GM04504 (cell line): ENCODE measurements at regions not wholly inside any gene's neighbourhood (a gene's known extent, or its start where the extent isn't known, plus 50 kb on each side); places are given as distances from the start of the nearest gene placed in this dataset.
A peak's percentile ranks its signal among the peaks of the same experiment; 100 is the strongest.
"Not testable (repeated sequence)": the region's sequence is repeated elsewhere in the genome, so short reads cannot be mapped to it uniquely, and the experiment has no call there.

Experiments
- DNase-seq: peaks from one replicate; pipeline ENCODE4 v3.0.0-alpha.2; 2012; ENCODE audit warnings: low read depth

- no peak for DNase-seq
These were observed 182.5 kb downstream of the BAMBI start for GRCh38 chr10:28859791-28860190.

- no peak for DNase-seq
These were observed 184.9 kb downstream of the BAMBI start for GRCh38 chr10:28862219-28862618.

GRCh38 chr10:28869606-28870201 is 192.4 kb downstream of the BAMBI start:
- DNase-seq, result no peak

GRCh38 chr10:28871665-28872064 is 194.3 kb downstream of the BAMBI start:
- no peak for DNase-seq

GRCh38 chr10:28872587-28873165 is 195.4 kb downstream of the BAMBI start:
- DNase-seq, result no peak

GRCh38 chr10:28873540-28873939 is 196.2 kb downstream of the BAMBI start:
- no peak for DNase-seq

- DNase-seq, result no peak
These were observed 196.9 kb downstream of the BAMBI start for GRCh38 chr10:28874210-28874609.

GRCh38 chr10:28875549-28876081 is 198.3 kb downstream of the BAMBI start:
- no peak for DNase-seq

- no peak for DNase-seq
These were observed 201.1 kb downstream of the BAMBI start for GRCh38 chr10:28878236-28878970.

GRCh38 chr10:28879246-28879645 is 201.9 kb downstream of the BAMBI start:
- DNase-seq, result no peak

GRCh38 chr10:28879875-28880682 is 202.8 kb downstream of the BAMBI start:
- peak; percentile 3 for DNase-seq

GRCh38 chr10:28880683-28880950 is 203.3 kb downstream of the BAMBI start:
- no peak for DNase-seq

- no peak for DNase-seq
These were observed 204.0 kb downstream of the BAMBI start for GRCh38 chr10:28881171-28881882.

GRCh38 chr10:28883741-28884423 is 206.6 kb downstream of the BAMBI start:
- no peak for DNase-seq

- DNase-seq, result no peak
These were observed 213.0 kb downstream of the BAMBI start for GRCh38 chr10:28890121-28890950.

GRCh38 chr10:28891058-28891713 is 213.9 kb downstream of the BAMBI start:
- no peak for DNase-seq

- DNase-seq, result no peak
These were observed 215.7 kb downstream of the BAMBI start for GRCh38 chr10:28892818-28893547.

- DNase-seq, result no peak
These were observed 216.8 kb downstream of the BAMBI start for GRCh38 chr10:28894146-28894545.

- DNase-seq, result not testable (repeated sequence)
These were observed 218.3 kb downstream of the BAMBI start for GRCh38 chr10:28895671-28896070.
